ENCODE measurements at regions not wholly inside any gene's neighbourhood (a gene's known extent, or its start where the extent isn't known, plus 50 kb on each side); places are given as distances from the start of the nearest gene placed in this dataset.
"Not testable (repeated sequence)": the region's sequence is repeated elsewhere in the genome, so short reads cannot be mapped to it uniquely, and the experiment has no call there.

DNA sequence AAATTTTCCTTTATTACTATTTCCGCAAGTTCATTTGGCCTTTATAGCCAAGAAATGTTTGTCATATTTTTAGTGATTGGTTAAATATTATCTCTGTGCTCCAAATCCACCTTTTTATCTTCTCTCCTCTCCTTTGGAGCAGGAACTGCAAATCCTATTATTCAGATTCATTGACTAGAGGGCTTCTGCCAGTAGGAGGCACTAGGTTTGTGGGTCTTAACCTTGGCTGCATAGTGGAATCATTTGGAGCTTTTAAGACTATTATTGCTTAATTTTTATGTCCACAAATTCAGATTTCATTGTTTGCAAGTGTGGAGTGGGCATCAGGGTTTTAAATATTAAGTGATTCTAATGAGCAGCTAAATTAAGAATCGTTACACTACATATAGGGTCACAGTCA lies 75.3 kb upstream of the SYT10 start:
- peak; percentile 2 to 55 (median 34) for DNase-seq

DNA sequence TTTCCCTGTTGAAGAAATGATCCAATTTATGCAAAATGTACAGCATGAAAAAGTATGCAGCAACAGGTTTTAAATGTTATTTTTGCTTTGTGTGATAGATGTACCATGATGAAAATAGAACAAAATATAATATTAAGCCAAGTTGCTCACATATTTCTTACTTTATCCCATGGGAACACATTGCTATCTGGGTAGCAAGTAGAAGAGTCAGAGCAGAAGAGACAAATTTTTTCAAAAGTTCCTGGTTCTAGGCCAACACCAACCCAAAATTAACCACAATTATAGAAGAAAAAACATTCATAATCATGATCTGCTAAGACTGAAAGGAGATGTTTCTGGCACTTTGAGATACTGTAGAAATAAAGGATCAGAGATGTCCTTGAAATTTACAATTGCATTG lies 79.9 kb upstream of the SYT10 start:
- DNase-seq = no peak

DNA sequence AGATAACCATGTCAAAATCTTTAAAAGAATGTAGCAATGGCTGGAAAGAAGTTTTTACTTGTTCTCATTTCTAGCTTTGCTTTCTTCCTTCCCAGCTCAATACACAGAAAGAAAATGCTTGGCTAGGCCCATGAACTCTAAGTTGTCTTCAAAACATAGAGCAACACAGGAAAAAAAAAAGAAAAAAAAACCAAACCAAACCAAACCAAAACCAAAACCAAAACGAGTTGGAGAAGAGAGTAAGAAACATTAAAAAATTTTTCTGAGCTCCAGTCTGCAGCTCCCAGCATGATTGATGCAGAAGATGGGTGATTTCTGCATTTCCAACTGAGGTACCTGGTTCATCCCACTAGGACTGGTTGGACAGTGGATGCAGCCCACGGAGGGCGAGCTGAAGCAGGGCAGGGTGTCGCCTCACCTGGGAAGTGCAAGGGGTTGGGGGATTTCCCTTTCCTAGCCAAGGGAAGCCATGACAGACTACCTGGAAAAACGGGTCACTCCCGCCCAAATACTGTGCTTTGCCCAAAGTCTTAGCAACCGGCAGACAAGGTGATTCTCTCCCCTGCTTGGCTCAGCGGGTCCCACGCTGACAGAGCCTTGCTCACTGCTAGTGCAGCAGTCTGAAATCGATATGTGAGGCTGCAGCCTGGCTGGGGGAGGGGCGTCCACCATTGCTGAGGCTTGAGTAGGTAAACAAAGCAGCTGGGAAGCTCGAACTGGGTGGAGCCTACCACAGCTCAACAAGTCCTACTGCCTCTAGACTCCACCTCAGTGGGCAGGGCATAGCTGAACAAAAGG lies 81.1 kb upstream of the SYT10 start:
- DNase-seq = not testable (repeated sequence)

DNA sequence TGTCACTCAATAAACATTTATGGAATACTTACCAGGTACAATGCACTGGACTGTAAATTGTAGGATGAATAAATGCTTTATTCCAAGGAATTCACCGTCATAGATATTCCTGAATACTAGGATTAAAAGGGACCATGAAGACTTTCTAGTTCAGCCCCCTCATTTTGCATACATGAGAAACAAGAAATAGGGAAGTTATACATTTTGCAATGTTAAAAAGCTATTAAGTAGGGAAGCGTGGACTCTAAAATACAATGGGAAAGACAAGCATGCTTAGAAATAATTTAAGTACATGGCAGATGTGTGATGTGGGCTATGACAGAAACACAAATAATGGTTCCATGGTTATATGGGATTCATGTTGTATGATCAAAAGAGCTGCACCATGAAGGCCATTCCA lies 89.4 kb upstream of the SYT10 start:
- DNase-seq = peak in 3 of 4 experiments; percentile 2 to 77 (median 60)

DNA sequence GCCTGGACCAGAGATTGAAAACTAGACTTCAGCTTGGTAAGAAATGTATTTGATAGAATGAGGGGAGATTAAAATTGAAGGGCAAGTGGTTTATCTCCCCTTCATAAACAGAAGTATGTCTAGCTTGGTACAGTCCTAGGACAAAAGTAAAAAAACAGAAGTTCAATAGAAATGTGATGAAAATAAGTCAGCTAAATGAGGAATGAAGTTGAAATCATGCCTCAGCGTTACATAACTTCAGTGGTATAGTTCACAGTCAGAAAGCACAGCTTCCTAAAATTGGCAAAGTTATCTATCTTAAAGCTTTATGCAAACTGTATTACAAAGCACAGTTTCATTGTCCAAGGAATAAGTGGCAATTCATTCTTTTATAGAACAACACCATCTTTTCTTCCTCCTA lies 90.2 kb upstream of the SYT10 start:
- DNase-seq = peak; percentile 26 to 90 (median 65)

DNA sequence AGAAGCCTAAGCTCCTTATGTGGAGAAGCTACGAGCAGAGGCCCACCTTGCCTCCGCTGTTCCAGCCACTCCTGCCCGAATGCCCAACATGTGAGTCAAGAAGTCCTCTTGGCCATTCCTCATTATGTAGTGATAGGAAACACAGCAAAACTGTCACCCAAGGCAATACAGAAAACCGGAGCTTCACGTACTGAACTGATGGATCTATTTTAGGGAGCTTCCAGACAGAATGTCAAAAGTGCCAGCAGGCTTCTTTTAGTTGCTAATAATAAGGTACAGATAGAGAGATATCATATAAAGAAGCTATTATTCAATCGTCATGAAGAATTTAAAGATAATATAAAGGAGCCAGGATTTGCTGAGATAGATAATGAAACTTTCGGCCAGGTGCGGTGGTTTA lies 91.6 kb upstream of the SYT10 start:
- no peak for DNase-seq

DNA sequence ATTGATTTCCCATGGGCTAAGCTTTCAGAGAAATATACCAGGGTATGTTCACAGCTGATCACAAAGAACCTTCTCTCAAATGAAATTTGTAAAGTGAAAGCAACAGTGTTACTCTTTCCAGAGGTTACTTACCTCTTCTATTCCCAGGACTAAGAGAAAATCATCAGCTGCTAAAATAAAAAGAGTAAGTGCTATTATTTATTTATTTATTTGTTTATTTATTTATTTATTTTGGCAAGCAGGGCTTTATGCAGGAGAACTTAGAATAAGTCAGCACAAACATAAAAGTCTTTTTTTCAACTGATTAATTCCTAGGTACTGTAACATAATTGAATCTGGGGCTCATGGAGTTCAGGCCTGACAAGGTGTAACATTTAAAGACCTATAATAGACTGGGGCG lies 93.9 kb upstream of the SYT10 start:
- peak in 1 of 4 experiments; percentile 6 for DNase-seq

DNA sequence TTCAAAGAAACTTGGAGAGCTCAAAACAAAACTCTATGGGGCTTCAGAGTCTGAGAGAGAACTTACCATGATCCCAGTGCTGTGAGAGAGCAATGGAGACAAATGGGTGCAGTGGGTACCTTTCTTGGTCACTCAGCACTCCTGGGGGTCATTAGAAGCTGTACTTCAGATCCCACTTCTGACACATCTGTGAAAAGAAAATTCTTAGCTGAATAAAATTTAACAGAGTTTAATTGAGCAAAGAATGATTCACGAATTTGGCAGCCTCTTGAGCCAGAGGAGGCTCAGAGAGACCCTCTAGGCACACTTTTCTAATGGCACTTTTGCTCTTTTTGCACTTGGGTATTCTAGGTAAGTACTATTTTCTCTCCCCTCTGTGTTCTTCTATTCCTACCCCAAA lies 96.8 kb upstream of the SYT10 start:
- no peak for DNase-seq

DNA sequence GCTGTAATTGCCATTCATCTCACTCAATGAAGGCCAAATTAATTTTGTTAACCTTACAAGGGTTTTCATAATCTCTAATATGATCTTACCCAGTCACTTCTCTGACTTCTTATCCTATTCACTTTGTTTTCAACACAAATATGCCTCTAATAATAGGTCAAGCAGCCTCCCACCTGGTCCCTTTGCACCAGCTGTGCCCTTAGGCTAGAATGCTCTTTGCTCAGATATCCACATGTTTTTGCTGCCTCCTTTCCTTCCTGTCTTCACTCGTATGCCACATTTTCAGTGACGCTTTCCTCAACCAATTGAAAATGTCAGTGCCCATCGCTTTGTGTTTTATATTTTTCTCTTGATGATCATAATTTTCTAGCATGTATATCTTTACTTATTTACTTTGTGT lies 106.4 kb upstream of the SYT10 start:
- DNase-seq = no peak

DNA sequence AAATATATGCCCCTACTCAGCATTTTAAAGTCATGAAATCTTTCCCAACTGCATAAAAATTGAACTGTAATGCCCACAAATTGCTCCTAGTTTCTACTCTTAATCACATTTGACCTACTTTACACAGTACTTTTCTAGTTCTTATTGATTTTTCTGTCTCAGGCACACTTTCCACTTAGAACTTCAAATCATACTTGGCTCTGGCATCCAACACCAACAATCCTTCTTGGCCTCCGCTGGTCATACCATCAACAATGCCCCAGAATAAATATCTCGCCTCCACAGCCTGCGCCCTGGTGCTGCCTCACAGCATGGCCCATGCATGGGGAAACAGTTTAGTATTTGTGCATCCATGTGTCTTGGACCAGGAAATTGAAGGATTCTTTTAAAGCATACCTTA lies 107.5 kb upstream of the SYT10 start:
- DNase-seq = no peak

DNA sequence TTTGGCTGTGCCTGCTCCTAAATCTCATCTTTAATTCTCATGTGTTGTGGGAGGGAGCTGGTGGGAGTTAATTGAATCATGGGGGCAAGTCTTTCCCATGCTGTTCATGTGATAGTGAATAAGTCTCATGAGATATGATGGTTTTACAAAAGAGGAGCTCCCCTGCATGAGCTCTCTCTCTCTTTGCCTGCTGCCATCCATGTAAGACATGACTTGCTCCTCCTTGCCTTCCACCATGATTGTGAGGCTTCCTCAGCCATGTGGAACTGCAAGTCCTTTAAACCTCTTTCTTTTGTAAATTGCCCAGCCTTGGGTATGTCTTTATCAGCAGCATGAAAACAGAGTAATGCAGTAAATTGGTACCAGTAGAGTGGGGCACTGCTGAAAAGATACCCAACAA lies 110.6 kb upstream of the SYT10 start:
- DNase-seq = not testable (repeated sequence)

DNA sequence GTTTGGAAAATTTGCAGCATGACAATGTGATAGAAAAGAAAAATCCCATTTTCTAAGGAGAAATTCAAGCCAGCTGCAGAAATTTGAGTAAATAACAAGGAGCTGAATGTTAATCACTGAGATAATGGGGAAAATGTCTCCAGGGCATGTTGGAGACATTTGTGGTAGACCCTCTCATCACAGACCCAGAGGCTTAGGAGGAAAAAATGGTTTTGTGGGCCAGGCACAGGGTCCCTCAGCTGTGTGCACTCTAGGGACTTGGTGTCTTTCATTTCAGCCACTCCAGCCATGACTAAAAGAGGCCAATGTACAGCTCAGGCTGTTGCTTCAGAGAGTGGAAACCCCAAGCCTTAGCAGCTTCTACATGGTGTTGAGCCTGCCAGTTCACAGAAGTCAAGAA lies 111.4 kb upstream of the SYT10 start:
- DNase-seq = no peak

DNA sequence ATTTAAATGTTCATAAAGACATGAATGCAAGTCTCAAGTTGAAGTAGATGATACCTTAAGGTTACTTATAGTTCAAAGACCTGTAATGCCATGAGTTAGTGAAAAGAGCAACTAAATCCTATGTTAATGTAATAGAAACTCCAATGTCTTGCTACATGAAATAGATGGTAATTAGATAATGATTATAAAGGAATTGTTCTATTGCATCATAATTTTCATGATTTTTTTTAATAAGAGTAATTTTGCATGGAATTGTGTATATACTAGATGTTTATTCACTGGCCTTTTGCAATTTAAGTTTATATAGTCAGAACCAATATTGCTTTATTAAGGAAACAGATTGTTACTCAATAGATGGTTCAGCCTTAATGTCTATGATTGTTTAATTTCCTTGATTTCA lies 115.5 kb upstream of the SYT10 start:
- no peak for DNase-seq

DNA sequence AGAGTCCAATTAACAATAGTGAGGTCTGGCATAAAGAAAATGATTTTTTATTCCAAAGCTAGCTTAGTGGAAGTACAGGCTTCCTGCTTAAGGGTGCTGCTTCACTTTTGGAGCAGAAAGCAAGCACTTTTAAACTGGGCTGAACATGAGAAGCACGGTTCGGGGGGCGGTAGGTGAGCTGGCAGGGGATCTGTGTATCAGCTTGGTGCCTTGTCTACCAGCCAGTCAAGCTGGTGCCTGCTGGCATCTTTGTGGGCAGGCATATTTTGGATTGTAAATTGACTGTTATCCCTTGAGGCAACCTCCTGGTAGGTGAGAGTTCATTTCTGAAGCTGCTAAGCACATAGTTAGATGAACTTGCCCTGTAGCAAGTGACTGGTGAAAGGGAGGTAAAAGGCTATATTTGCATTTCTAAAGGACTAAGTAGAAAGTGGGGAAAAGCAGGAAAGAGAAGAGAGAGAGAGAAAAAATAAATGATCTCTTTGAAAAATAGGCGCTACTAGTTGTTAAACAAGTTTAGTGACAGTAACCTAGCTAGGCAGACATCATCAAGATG lies 121.1 kb upstream of the SYT10 start:
- DNase-seq = no peak

DNA sequence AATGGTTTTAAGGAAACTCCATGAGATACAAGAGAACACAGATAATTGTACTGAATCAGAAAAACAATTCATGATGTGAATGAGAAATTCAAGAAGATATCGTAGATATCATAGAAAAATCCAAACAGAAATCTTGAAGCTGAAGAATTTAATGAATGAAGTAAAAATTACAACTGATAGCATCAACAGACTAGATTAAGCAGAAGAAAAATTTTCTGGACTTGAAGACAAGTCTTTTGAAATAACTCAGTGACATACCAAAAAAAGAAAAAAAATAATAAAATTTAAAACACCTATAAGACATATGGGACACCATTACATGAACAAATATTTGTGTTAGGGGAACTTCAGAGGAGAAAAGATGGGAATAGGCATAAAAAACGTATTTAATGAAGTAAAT lies 122.8 kb upstream of the SYT10 start:
- DNase-seq = no peak

DNA sequence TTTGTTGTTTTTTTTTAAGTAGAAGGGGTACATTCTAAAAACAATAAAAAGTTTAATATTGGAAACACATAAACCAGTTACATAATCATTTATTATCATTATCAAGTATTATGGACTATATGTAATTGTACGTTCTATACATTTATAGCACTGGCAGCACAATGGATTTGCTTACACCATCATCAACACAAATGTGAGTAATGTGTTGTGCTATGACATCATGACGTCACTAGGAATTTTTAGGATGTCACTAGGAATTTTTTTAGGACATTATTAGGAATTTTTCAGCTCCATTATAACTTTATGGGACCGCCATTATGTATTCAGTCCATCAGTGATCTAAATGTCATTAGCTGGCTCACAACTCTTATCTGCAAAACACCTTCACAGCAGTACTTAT lies 126.8 kb upstream of the SYT10 start:
- DNase-seq = no peak

DNA sequence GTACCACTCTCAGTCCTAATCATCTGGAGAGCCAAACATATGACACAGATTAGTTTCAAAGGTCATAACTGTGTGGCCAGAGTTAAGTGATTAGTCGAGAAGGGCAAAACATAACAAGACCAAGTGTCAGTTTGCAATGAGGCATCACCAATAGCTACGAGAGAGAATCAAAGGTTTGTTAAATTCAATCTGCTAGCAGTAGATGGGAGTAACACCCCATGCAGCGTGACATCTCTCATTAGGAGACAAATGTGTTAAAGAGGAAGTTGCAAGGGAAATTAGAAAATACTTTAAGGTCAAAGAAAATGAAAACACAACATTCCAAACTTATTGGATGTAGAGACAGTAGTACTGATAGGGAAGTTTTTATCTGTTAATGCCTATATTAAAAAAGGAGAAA lies 135.7 kb upstream of the SYT10 start:
- peak in 3 of 4 experiments; percentile 8 to 28 (median 16) for DNase-seq

DNA sequence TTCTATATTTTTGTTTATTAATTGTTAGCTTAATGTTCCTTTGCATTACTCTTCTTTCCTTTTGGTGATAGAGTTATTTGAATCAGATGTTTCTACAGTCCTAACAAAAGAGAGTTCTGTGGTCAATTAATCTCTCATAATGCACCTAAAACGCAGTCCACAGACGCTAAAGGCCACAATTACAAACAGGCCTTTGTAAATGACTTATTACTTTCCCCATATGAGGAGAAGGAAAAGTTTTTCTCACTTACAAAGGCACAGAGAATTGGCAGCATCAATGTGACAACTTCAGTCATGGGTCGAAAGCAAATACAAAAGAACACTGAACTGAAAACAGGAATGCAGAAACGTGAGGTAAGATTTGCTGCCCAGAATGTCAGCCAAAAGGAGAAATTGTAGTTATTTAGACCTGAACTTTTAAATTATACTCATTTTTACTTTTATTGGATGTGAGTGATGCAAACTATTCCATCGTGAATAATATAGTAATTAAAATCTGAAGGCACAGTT lies 142.0 kb upstream of the SYT10 start:
- DNase-seq = no peak

DNA sequence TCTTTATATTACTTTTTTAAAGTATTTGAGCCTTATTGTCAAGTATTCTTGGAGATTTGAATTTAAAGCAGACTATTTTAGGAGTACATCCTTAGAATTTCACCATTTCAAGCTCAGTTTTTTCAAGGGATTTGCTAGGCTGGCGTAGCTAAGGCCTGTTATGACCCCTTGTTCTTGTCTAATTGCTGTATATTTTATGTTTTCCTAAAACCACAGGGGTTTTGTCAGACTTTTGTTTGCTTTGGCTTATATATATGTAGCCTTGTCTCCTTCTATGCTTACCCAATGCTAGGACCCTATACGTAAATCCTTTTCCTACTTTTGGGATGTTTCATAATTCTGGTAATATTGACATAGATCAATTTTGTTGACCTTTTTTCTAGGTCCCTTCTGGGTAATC lies 147.0 kb upstream of the SYT10 start:
- DNase-seq = no peak

DNA sequence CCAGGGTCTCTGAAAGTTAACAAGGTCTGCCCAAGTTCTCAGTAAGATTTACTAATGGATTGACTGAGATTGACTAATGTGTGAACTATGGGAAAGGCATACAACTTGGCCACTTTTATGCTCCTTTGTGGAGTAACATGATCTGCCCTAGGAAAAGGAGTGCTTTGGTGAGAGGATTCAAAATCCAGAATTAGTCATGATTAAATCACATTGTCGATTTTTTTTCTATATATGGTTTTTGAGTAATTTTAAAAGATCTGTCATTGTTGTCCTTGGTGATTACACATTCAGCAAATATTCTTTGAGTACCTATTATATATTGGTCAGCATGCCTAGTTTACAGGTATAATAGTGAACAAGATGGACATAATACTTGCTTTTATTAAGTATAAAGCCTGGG lies 147.7 kb upstream of the SYT10 start:
- no peak for DNase-seq

DNA sequence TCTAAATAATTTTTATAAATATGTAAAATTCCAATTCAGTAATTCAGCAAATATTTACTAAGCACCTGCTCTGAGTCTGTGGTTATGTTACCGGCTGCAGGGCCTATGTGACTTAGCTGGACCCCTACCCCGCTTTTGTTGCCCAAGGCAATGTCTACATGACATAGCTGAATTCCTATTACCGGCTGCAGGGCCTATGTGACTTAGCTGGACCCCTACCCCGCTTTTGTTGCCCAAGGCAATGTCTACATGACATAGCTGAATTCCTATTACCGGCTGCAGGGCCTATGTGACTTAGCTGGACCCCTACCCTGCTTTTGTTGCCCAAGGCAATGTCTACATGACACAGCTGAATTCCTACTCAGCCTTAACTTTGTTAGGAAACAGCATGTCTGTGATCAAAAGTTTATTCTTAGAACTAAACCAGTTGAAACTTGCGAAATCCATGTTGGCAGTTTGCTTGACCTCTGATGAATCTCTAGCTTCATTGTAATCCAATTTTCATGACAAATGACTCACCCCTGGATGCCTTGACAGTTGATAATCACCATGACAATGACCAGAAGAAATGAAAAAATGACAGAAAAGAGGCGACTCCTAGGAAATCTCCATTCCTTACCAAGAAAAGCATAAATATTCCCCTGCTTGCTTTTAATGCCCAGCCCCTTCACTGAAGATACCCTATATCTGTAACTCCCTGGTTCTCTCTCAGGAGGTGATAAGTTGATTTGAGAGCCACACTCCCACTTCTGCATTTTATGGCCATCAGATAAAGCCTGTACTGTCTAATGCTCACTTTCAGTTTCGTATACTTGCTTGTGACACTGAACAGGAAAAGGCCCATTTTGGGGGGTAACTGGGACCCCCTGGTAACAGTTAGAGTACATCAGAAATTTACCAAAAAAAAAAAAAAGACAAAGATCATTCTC lies 148.4 kb upstream of the SYT10 start:
- DNase-seq = peak; percentile 34 to 75 (median 58)

DNA sequence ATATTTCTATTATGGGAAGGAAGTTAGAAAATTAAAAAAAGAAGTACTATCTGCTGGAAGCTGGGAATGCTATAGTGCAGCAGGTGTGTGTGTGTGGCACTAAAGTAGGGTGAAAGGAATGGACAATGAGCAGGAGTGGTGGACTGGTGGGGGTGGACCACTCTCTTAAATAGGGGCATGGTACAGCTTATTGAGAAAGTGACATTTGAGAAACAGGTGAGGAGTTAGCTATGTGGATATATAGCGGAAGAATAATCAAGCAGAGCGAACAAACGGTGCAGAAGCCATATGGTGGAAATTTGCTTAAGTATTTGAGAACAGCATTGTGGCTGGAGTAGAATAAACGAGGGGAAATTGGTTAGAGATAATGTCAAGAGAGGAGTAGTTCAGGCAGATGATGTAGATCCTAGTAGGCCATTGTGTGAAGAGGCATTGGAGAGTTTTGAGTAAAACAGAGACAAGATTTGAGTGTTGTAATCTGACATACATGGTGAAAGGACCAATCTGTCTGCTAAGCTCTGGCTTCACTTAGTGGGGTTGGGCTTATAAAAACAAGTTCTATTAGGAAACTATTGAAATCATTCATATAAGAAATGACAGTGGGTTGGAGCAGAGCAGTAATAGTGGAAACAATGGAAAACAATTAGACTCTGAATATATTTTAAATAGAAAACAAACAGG lies 149.2 kb upstream of the SYT10 start:
- no peak for DNase-seq
